Activated CD4-positive, alpha-beta T cell treated with anti-CD3 and anti-CD28 coated beads, Interleukin-2, Interleukin-4, amounts not matched to agents 100 ng/mL and 50 ng/mL, durations not matched to agents 16 hours and 8 hours (primary cell): ENCODE measurements at regions not wholly inside any gene's neighbourhood (a gene's known extent, or its start where the extent isn't known, plus 50 kb on each side); places are given as distances from the start of the nearest gene placed in this dataset.
"Not testable (repeated sequence)": the region's sequence is repeated elsewhere in the genome, so short reads cannot be mapped to it uniquely, and the experiment has no call there.

ENCODE experiments used
- DNase-seq: peaks from one replicate; pipeline ENCODE4 v3.0.0-alpha.2; 2020; ENCODE audit warnings: low spot score

DNA sequence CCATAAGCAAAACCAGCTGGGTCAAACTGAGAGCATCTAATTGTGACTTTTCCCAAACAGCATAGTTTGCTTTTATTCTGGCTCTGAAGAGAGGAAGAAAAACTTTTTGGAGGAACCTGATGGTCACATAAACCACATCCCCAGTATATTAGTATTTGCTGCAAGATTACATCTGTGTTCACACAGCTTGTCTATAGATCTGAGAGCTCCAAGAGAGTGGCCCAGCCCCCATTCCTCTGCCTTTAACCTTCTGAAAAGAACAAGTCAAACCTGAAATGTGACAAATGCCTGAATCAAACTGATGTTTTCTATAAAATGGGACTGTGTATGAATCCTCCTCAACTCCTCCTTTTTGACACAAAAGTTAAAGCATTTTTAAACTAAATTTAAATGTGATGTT, 435.2 kb downstream of the ZNF479 start:
- not testable (repeated sequence) for DNase-seq

DNA sequence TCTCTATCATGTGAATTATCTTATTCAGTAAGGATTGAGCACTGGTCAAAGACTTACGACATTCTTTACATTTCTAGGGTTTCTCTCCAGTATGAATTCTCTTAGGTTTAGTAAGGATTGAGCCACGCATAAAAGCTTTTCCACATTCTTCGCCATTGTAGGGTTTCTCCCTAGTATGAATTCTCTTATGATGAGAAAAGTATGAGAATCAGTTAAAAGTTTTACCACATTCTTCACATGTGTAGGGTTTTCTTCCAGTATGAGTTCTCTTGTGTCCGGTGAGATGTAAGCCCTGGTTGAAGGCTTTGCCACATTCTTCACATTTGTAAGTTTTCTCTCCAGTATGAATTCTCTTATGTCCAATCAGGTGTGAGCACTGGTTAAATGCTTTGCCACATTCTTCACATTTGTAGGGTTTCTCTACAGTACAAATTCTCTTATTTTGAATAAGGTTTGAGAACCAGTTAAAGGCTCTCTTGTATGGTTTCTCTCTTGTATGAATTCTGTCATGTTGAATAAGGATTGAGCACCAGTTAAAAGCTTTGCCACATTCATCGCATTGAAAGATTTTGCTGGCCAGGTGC, 445.9 kb downstream of the ZNF479 start:
- no peak for DNase-seq

DNA sequence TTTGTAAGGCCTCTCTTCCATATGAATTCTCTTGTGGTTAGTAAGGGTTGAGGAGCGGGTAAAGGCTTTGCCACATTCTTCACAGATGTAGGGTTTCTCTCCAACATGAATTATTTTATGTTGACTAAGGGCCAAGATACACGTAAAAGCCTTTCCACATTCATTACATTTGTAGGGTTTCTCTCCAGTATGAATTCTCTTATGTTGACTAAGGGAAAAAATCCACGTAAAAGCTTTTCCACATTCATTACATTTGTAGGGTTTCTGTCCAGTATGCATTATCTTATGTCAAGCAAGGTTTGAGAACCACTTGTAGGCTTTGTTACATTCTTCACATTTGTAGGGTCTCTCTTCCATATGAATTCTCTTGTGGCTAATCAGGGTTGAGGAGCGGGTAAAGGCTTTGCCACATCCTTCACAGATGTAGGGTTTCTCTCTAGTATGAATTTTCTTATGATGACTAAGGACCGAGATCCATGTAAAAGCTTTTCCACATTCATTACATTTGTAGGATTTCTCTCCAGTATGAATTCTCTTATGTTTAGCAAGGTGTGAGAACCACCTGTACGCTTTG, 493.0 kb downstream of the ZNF479 start:
- DNase-seq: no peak

DNA sequence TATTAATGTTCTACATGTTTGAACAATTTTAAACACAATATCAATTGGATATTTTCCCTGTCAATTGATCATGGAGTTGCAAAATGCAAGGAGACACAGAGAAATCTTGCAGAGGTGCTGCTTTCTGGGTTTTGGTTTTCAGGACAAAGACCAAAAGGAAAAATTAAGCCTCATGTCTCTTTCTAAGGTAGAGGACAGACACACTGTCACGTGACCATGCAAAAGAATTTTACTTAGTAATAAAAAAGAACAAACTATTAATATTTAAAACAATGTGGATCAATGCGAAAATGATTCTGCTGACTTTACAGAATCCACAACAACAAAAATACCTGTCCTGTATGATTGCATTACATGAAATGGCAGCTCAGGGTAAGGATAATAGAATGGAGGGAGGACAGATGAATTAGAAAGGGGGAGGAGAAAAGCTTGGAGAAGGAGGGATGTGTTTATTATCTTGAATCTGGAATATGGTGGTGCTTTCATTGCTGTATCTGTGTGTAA, 493.7 kb upstream of the NUPR2 start:
- DNase-seq: no peak

DNA sequence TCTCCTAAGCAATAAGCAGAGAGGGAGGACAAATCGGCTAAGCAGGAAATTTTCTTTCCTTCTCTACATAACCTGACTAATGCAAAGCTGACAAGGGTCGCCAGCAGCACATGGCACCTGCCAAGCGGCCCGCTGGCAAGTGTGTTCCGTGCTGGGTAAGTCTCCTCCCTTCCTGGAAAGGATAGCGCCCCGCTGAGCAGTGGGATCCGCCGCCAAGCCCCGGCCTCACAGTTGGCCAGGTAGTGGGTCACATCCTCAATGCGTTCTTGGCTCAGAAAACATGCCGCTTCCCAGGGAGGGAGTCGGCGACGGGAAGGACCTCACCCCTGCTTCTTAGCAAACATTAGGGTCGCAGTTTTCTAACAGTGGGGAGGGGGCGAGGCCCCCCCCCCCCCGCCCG, 488.9 kb upstream of the NUPR2 start:
- DNase-seq: no peak

DNA sequence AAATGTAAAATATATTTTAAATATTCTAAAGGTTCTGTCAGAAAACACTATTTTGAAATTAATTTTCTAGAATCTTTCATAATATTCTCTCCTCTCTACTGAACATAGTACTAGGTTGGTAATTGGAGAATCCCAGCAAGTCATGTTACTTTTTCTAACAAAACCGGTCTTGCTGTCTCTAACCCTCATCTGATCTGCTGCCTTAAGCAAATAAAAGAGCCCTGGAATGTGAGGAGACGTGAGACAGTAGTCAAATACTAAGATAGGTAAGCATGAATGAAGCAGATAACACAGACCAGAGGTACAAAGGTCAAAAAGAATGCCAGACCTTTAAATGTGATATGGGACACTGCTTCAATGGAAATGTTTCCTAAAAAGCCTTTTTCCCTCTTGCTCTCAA, 462.4 kb upstream of the NUPR2 start:
- no peak for DNase-seq

DNA sequence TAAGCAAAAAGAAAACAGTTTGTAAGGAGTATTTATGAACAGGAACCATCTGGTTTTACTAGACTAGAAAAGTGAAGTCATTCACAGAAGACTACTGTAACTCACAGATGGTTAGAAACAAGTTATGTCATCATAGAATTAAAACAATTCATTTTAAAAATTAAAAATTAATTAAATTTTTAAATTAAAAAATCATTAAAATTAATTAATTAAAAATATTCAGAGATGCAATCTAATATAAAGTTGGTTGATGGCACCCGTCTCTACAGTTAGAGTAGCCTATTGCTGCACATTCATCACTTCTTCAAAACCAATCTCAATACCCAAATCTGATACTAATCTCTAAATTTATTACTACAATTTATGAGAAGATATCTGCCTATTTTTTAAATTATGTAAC, 454.8 kb upstream of the NUPR2 start:
- DNase-seq: no peak

DNA sequence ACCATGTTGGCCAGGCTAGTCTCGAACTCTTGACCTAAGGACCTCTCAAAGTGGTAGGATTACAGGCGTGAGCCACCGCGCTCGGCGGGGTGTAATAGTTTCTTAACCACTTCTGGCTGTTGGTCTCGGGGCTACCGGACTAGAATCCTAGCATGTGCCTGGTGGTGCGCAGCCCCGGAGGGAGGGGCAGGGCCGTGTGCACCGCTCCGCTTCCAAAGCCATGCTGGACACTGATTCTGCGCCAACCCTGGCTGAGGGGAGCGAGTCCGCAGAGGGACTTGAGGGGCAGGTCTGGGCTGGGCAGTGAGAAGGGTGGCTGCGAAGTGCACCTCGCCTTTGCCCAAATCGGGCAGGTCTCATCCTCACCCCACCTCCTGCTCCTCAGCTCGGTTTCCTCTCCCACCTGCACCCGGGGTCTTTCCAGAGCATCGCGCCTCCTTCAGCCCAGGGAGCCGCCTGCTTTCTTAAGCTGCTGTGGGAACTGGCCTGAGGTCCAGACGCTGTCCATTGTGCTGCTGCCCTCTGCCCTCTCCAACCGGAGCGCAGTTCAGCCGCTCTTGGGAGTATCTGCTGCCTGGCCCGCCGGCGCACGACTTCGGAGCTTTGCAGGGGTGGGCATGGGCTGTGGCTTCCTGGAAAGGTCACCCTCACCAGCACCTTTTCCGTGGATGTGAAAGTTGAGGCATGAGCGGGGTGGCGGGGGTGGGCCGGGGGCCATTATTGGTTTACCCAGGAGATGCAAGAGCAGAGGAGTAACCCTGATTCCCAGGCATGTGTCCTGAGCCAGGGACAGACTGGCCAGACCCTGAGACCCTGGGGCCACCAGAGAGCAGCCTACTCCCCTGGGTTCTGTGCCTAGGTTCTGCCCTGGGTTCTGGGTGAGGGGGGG, 422.6 kb upstream of the NUPR2 start:
- no peak for DNase-seq

DNA sequence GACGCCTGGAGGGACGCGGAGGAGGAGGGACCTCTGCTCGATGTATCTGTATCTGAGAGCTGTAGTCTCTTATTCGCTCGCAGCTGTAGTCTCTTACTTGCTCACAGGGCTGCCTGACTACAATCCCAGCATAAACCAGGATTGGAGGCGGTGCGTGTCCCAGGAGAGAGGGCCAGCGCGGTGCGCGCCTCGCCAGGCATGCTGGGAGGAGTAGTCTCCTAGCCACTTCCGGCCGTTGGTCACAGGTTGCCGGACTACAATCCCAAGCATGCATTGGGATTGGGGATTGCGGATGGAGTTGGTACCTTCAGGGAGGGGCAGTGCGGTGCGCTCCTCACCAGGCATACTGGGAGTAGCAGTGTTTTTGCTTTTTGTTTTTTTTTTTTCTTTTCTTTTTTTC, 421.7 kb upstream of the NUPR2 start:
- no peak for DNase-seq

DNA sequence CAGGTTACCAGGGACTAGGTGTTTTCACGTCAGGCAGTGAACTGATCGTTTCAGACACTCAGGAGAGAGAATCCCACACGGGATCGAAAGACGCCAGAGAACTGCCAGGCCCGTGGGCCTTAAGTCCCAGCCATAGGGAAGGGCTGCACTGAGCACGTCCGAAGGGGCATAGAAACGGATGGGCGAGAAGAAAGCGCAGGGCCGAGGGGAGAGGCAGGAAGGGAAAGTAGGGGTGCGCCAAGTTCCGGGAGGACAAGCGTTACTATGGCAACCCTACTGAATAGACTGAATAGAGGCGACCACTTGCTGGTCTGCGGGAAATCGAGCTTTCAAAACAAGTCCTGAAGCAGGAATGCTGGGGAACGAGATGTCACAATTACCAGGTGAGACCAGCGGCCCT, 421.3 kb upstream of the NUPR2 start:
- no peak for DNase-seq

DNA sequence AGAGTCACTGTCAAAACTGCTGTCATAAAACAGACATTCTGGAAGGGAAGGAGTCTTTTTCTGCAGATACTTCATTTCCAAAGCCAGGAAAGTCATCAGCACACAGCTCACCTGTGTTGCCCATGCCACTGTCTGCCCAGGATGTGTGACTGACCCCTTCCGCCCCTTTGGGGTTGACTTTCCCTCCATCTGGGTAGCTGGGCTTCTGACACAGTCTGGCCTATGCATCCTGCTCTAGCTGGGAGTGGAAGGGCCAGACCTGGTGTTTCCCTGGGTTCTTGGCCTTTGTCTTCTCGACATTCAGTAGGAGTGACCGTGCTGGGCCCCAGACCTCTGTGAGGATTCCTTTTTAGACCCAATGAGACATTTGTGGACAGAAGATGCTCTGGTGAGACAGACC, 378.9 kb upstream of the NUPR2 start:
- no peak for DNase-seq

DNA sequence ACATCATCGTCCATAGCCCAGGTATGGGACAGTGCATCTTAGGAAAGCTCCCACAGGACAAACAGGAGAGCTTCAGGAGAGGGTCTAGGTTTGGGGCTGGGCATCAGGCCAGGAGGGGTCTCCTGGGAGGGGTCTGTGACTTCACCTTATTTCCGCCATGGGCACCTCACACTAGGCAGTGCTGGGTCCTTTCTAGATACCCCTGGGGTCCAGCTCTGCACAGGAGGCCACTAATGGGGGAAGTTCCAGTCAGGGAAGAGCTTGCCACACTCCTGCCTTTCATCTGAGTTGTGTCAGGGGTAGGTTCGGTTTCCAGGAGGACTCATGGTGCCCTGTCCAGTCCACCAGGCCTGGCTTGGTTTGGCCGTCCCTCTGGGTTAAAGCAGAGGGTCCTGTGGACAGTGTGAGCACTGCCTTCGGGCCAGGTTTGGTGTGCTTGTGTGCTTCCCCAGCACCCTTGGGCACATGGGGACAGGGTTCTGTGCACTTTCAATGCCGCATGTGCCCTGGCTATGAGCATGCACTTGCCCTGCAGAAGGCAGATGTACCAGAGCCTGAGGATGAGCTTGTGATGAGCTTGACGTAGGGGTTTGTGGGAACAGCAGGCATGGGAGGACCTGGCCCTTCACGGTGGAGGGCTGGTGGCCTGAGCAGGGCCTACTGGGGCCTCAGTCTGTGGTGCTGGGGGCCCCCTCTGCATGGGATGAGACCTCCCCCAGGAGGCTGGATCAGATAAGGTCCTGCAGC, 377.7 kb upstream of the NUPR2 start:
- DNase-seq: no peak

DNA sequence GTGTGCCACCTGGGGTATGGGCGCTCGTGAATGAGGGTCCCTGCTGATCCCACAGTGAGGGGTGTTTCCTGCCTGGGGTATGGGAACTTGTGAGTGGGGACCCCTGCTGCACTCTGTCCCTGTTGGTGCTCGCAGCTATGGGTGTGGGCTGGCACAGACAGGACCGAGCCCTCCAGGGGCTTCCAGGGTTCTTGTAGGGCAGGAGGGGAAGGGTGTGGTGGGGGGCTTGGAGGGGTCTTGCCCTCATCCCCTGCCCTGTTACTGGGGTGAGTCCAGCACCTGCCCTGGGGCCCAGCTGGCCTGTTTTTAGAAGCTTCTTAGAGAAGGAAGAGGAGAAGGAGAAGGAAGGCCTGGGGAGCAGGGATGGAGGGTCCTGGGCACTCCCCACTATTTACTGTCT, 377.0 kb upstream of the NUPR2 start:
- no peak for DNase-seq

DNA sequence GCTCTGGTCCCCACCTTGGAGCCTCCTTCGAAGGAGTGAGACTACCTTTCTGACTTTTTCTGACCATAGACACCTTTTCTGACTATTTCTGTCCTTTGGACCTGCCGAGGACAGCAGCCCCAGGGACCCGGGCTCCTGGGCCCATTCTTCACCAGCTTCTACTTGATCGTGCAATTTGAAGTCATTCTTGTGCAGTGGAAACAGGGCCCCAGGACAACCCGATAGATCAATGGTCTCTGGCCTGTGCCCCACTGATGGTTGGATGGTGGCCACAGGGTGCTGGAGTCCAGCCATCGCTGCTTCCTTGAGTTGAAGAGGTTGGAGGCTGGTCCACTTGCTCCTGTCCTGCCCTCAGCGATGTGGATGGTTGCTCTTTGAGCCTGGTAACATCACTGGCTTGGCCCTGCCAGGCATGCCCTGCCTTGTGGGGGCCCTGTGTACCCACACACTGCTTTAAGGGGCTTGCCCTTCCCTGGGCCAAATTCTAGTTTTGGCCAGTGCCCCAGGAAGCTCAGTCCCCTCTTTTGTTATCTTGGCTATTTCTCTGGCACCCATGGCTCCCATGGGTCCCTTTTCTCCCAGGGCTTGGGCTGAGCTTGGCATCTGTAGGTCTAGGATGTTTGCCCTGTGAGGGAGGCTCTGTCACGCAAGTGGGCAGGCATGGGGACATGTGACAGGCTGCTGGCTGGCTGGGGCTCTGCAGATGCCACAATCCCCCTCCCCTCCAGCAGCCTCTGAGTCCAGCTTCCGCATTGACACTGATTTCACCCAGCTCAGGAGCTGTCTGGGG, 375.6 kb upstream of the NUPR2 start:
- DNase-seq: no peak

DNA sequence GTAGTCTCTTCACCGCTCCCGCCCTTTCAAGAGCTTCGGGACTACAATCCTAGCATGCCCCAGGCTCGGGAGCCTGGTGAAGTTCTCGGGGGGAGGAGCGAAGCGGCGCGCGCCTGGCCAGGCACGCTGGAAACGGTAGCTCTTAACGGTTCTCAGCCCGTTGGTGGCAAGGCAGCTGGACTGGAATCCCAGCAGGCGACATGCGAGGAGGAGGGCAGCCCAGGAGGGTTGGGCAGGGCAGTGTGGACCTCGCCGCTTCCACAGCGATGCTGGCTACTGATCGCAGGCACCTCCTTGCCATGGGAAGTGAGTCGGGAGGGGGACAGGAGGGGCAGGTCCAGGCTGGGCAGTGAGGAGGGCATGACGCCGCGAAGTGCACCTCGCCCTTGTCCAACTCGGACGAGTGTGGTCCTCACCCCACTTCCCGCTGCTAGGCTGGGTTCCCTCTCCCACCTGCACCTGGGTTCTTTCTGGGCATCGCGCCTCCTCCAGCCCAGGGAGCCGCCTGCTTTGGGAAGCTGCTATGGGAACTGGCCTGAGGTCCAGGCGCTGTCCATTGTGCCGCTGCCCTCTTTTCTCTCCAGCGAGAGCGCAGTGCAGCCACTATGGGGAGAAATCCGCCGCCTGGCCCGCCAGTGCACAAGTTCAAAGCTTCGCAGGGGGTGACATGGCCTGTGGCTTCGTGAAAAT, 367.8 kb upstream of the NUPR2 start:
- DNase-seq: no peak

DNA sequence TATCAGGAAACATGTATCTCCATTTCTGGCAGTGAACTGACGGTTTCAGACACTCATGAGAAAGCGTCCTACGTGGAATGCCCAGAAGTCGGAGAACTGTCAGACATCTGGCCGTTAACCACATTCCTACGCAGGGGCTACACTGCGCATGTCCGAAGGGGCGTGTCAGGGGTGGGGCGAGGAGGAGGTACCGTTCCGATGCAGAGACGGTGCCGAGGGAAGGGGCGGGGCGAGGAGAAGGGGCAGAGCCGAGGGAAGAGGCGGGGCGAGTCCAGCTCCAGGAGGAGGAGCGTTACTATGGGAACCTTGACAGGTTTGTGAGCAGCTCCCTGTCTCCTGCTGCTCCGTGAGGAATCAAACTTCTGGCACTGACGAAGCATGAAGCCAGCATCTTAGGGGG, 366.9 kb upstream of the NUPR2 start:
- no peak for DNase-seq

DNA sequence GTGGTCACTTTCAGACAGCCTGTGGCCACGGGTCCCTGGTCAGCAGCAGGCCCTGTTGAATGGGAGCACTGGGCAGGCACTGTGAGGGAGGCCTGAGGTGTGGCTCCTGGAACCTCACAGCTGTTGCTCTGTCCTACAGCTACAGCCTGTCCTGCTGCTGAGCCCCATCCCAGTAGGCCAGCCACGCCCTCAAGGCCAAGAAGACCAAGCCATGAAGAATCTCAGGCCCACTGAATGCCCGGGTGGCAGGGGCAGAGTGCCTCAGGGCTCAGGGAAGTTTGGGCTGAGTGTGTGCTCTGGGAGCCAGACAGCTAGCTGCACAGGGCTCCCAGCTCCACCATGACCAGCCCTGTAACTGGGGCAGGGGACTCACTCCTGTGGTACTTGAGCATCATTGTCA, 363.5 kb upstream of the NUPR2 start:
- DNase-seq: no peak

DNA sequence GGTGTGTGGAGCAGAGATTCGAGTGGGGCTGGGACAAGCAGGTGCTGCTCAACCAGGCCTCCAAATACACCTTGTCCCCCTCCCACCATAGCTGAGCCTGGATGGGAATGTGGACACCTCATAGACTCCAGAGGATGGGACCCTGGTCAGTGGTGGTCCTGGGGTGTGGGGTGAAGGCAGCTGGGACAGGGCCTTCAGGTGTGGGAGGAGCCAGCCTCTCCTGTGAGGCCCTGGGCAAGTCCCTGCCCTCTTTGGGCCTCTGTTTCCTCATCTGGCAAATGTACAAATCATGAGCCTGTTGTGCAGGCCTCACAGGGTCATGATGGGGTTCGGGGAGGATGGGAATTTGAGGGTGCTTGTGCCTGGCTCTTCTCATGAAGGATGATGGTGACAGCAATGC, 362.9 kb upstream of the NUPR2 start:
- no peak for DNase-seq

DNA sequence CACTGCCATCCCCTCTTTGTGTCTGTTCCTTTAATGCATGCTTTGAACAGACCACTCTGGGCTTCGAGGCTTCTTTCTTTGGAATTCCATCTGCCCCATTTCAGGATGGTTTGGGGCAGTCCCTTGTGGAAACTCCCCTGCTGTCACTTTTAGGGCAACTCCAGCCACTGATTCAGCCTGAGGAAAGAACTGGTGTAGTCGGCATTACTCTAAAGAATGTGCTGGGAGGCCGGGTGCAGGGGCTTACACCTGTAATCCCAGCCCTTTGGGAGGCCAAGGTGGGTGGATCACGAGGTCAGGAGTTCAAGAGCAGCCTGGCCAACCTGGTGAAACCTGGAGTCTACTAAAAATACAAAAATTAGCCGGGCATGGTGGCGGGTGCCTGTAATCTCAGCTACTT, 358.1 kb upstream of the NUPR2 start:
- no peak for DNase-seq

DNA sequence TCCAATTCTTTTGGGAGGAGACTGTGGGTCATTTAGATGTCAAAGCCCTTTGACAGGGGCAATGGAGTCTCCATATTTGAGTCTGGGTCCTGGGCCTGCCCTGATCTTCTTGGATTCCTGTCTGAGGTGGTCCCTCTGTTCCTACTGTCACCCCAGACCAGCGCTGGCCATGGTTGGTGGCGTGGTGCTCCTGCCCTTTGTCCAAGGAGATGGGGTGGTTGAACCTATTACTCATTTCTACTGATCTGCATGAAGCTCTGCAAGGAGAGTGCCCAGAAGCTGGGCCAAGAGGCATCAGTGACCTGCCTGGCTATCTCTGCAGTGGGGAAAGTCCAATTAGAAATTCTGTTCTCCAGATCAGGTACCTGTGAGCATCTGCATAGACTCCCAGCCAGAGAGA, 355.6 kb upstream of the NUPR2 start:
- DNase-seq: no peak
